ENCODE measurements at regions not wholly inside any gene's neighbourhood (a gene's known extent, or its start where the extent isn't known, plus 50 kb on each side); places are given as distances from the start of the nearest gene placed in this dataset.

- TF ChIP-seq, protein P1, sequence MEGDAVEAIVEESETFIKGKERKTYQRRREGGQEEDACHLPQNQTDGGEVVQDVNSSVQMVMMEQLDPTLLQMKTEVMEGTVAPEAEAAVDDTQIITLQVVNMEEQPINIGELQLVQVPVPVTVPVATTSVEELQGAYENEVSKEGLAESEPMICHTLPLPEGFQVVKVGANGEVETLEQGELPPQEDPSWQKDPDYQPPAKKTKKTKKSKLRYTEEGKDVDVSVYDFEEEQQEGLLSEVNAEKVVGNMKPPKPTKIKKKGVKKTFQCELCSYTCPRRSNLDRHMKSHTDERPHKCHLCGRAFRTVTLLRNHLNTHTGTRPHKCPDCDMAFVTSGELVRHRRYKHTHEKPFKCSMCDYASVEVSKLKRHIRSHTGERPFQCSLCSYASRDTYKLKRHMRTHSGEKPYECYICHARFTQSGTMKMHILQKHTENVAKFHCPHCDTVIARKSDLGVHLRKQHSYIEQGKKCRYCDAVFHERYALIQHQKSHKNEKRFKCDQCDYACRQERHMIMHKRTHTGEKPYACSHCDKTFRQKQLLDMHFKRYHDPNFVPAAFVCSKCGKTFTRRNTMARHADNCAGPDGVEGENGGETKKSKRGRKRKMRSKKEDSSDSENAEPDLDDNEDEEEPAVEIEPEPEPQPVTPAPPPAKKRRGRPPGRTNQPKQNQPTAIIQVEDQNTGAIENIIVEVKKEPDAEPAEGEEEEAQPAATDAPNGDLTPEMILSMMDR (IDR thresholded peaks at IDR 0.05): no peak
- TF ChIP-seq POLR2AphosphoS5 (IDR thresholded peaks at IDR 0.05; ENCODE audit: low read depth, low read length) (no peak), TCF7L2 (IDR thresholded peaks at IDR 0.05; ENCODE audit: low read depth, low read length) (no peak)
Measured at GRCh38 chr3:24781454-24781853, 286.8 kb upstream of the THRB start.
